Lower leg skin (tissue), 3 donors: ENCODE measurements at regions not wholly inside any gene's neighbourhood (a gene's known extent, or its start where the extent isn't known, plus 50 kb on each side); places are given as distances from the start of the nearest gene placed in this dataset.

Experiments used
- CTCF ChIP-seq, 3 donors: fragments of 450-650 bp; IDR thresholded peaks; one replicate each; pipeline ENCODE4 v1.5.1; 2016; ENCODE audit warnings: antibody characterized with exemption in 3 of 3, mild to moderate bottlenecking in 3 of 3, moderate library complexity in 2 of 3
- POLR2A ChIP-seq, 2 donors: fragments of 450-650 bp; IDR thresholded peaks; one replicate each; pipeline ENCODE4 v1.6.1; 2016 to 2017; ENCODE audit warnings: antibody characterized with exemption in 2 of 2, mild to moderate bottlenecking in 1 of 2, moderate library complexity in 1 of 2

DNA sequence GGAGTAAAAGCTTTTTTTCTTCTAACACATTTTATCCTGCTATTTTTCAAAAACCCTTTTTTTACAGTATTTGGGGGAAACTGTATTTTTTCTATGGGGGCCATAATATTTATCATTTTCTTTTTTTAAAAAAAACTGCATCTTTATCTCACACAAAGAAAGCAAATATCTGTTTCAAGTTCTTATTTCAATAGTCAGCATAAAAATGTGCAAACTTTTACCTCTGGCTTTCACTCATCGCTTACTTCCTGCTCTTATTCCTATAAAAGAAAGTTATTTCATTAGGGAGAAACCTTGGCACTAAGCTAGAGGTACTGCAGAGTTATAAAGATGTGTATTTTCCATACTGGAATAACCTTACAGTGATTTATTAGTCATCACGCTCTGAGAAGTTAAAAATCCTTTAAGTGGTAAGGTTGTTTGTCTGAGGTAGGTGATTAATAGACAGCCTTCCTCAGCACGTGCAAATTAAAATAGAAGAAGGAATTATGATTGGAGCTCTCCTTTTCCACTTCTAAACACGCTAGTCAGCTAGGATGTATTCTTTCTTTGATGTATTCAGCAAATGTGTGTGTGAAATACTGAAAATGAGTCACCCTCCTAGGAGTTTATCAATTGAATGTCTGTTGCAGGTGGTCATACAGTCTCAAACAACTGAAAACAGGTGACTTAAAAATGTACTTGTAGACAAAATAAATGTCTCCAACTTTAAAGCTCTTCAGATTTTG, 461.0 kb downstream of the GXYLT1 start:
- TF ChIP-seq CTCF (IDR thresholded peaks at IDR 0.05) (no peak), POLR2A (IDR thresholded peaks at IDR 0.05) (no peak)
